Lower leg skin (tissue), 3 donors: ENCODE measurements at regions not wholly inside any gene's neighbourhood (a gene's known extent, or its start where the extent isn't known, plus 50 kb on each side); places are given as distances from the start of the nearest gene placed in this dataset.

ENCODE experiments used
- CTCF ChIP-seq, 3 donors: fragments of 450-650 bp; IDR thresholded peaks; one replicate each; pipeline ENCODE4 v1.5.1; 2016; ENCODE audit warnings: antibody characterized with exemption in 3 of 3, mild to moderate bottlenecking in 3 of 3, moderate library complexity in 2 of 3
- POLR2A ChIP-seq, 2 donors: fragments of 450-650 bp; IDR thresholded peaks; one replicate each; pipeline ENCODE4 v1.6.1; 2016 to 2017; ENCODE audit warnings: antibody characterized with exemption in 2 of 2, mild to moderate bottlenecking in 1 of 2, moderate library complexity in 1 of 2

GRCh38 chr9:21580636-21581378, 98.7 kb upstream of the IFNE start:
- TF ChIP-seq POLR2A (IDR thresholded peaks at IDR 0.05): no peak
- TF ChIP-seq CTCF (IDR thresholded peaks at IDR 0.05): no peak
